ENCODE measurements at regions not wholly inside any gene's neighbourhood (a gene's known extent, or its start where the extent isn't known, plus 50 kb on each side); places are given as distances from the start of the nearest gene placed in this dataset.

DNA sequence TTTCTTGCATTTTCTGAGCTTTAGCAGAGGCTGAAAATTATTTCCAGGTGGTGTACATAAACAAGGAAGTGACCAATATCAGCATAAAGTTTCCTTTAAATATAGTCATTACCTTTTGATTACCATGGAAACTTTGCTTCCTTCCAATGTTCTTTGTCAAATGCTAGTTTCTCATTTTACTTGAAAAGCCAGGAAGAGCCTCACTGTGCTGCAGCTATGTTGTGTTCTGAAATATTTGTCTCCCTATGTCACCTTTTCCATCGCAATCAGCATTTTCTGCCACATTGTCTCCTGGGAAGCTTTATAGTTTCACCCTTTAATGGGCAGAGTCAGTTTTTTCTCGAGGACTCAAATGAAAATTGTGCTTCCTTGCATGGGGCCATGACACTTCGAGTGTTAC lies 496.0 kb downstream of the CDH8 start:
- TF ChIP-seq EZH2phosphoT487 (IDR thresholded peaks at IDR 0.05; ENCODE audit: borderline replicate concordance, low read length) (no peak), EZH2 (IDR thresholded peaks at IDR 0.05; ENCODE audit: low read length, unreplicated experiment) (no peak)
- TF ChIP-seq, protein P1, sequence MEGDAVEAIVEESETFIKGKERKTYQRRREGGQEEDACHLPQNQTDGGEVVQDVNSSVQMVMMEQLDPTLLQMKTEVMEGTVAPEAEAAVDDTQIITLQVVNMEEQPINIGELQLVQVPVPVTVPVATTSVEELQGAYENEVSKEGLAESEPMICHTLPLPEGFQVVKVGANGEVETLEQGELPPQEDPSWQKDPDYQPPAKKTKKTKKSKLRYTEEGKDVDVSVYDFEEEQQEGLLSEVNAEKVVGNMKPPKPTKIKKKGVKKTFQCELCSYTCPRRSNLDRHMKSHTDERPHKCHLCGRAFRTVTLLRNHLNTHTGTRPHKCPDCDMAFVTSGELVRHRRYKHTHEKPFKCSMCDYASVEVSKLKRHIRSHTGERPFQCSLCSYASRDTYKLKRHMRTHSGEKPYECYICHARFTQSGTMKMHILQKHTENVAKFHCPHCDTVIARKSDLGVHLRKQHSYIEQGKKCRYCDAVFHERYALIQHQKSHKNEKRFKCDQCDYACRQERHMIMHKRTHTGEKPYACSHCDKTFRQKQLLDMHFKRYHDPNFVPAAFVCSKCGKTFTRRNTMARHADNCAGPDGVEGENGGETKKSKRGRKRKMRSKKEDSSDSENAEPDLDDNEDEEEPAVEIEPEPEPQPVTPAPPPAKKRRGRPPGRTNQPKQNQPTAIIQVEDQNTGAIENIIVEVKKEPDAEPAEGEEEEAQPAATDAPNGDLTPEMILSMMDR (conservative IDR thresholded peaks at IDR 0.05; ENCODE audit: low read depth, low read length) = no peak
- Histone ChIP-seq H3K4me3 (ENCODE audit: low read length) (no peak overlapping the region), H3K9me2 (replicated peaks; ENCODE audit: low read length) (no peaks in the 10 kb centered on the region), H3K4me1 (ENCODE audit: insufficient read depth, low read length) (no peaks in the 10 kb centered on the region), H3K9ac (ENCODE audit: low read length) (no peak overlapping the region), H4K20me1 (ENCODE audit: low read length) (no peaks in the 10 kb centered on the region), H3K4me2 (ENCODE audit: low read length) (no peak overlapping the region), H3K27ac (ENCODE audit: low read length) (no peak overlapping the region), H3K36me3 (ENCODE audit: low read depth, low read length) (no peaks in the 10 kb centered on the region), H3K79me2 (ENCODE audit: low read length) (no peaks in the 10 kb centered on the region), H3K27me3 (ENCODE audit: low read length) (no peaks in the 10 kb centered on the region), H2AFZ (ENCODE audit: low read length) (no peak overlapping the region), H3K9me3 (ENCODE audit: low read length) (no peaks in the 10 kb centered on the region), H3F3A (ENCODE audit: low read length, unreplicated experiment) (no peaks in the 10 kb centered on the region)
- DNase-seq (no peak), ATAC-seq (no peak)
- POLR2A ChIA-PET (ENCODE audit: unreplicated experiment) = no interaction called here
- intact Hi-C loops (cut with micrococcal nuclease) = no loop called here
- CTCF ChIA-PET = no interaction called here
- no TSS peak for BruUV-seq (replicated peaks)

DNA sequence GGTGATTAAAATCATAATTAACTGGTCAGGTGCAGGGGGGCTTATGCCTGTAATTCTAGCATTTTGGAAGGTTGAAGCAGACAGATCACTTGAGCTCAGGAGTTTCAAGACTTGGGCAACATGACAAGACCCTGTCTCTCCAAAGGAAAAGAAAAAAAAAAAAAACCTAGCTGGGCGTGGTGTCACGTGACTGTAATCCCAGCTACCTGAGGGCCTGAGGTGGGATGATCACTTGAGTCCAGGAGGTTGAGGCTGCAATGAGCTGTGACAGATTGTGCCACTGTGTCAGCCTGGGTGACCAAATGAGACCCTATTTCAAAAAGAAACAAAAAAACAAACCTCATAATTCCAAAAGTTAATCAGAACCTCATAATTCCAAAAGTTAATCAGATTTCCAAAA lies 505.5 kb downstream of the CDH8 start:
- Histone ChIP-seq H3K27ac (ENCODE audit: low read length) (no peak overlapping the region), H3K79me2 (ENCODE audit: low read length) (no peaks in the 10 kb centered on the region), H3K4me3 (ENCODE audit: low read length) (no peak overlapping the region), H3K27me3 (ENCODE audit: low read length) (no peaks in the 10 kb centered on the region), H3K4me2 (ENCODE audit: low read length) (no peak overlapping the region), H2AFZ (ENCODE audit: low read length) (no peak overlapping the region), H4K20me1 (ENCODE audit: low read length) (no peaks in the 10 kb centered on the region), H3K4me1 (ENCODE audit: insufficient read depth, low read length) (no peaks in the 10 kb centered on the region), H3K9me3 (ENCODE audit: low read length) (no peaks in the 10 kb centered on the region), H3K9me2 (replicated peaks; ENCODE audit: low read length) (no peaks in the 10 kb centered on the region), H3K36me3 (ENCODE audit: low read depth, low read length) (no peaks in the 10 kb centered on the region), H3F3A (ENCODE audit: low read length, unreplicated experiment) (no peaks in the 10 kb centered on the region), H3K9ac (ENCODE audit: low read length) (no peak overlapping the region)
- DNase-seq (no peak), ATAC-seq (no peak)
- ChIA-PET CTCF (no interaction called here), POLR2A (ENCODE audit: unreplicated experiment) (no interaction called here)
- TF ChIP-seq EZH2 (IDR thresholded peaks at IDR 0.05; ENCODE audit: low read length, unreplicated experiment) (no peak), EZH2phosphoT487 (IDR thresholded peaks at IDR 0.05; ENCODE audit: borderline replicate concordance, low read length) (no peak)
- TF ChIP-seq, protein P1 (conservative IDR thresholded peaks at IDR 0.05; ENCODE audit: low read depth, low read length) = no peak
- BruUV-seq (replicated peaks) = no TSS peak
- intact Hi-C loops (cut with micrococcal nuclease) = no loop called here

DNA sequence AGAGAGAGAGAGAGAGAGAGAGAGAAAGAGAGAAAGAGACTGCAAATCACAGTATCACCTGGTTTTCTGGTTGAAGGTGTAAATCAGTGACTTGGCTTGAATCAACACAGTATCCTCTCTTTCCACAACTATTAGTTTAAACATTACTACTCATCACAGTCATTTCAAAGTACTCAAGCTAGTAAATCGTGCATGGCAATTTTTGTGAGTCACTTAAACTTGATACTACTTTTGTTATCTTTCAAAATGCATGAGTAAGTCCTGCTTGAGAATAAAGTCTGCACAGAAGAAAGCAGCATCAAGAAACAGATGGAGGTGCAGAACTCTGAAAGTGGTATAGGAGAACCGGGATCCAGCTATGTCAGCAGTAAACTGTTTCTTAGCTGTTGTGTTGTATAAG lies 535.4 kb downstream of the CDH8 start:
- ATAC-seq = no peak
- intact Hi-C loops (cut with micrococcal nuclease) = no loop called here
- H3K27ac ChIP-seq (ENCODE audit: low read length) = no peak overlapping the region
- CTCF ChIA-PET = no interaction called here
- TF ChIP-seq EZH2phosphoT487 (IDR thresholded peaks at IDR 0.05; ENCODE audit: borderline replicate concordance, low read length) (no peak), EZH2 (IDR thresholded peaks at IDR 0.05; ENCODE audit: low read length, unreplicated experiment) (no peak)
- TF ChIP-seq, protein P1 (conservative IDR thresholded peaks at IDR 0.05; ENCODE audit: low read depth, low read length) = no peak
- no peaks in the 10 kb centered on the region for H3K9me3 ChIP-seq (ENCODE audit: low read length)
- no peak overlapping the region for H2AFZ ChIP-seq (ENCODE audit: low read length)
- peak; percentile 9 for DNase-seq
- no peaks in the 10 kb centered on the region for H3K9me2 ChIP-seq (replicated peaks; ENCODE audit: low read length)
- no peaks in the 10 kb centered on the region for H4K20me1 ChIP-seq (ENCODE audit: low read length)
- no peaks in the 10 kb centered on the region for H3K79me2 ChIP-seq (ENCODE audit: low read length)
- no peak overlapping the region for H3K4me2 ChIP-seq (ENCODE audit: low read length)
- H3F3A ChIP-seq (ENCODE audit: low read length, unreplicated experiment) = no peaks in the 10 kb centered on the region
- no peak overlapping the region for H3K9ac ChIP-seq (ENCODE audit: low read length)
- H3K4me1 ChIP-seq (ENCODE audit: insufficient read depth, low read length) = no peaks in the 10 kb centered on the region
- H3K36me3 ChIP-seq (ENCODE audit: low read depth, low read length) = no peaks in the 10 kb centered on the region
- H3K4me3 ChIP-seq (ENCODE audit: low read length) = no peak overlapping the region
- H3K27me3 ChIP-seq (ENCODE audit: low read length) = no peaks in the 10 kb centered on the region
- POLR2A ChIA-PET (ENCODE audit: unreplicated experiment) = no interaction called here
- BruUV-seq (replicated peaks) = no TSS peak

Measured in PC-3 (cell line).